Stimulated activated memory B cell treated with anti-CD40 and anti-IgM and Interleukin-4, amounts not matched to agents 10 μg/mL and 1 μg/mL and 100 μg/mL, for 72 hours (primary cell): ENCODE measurements at regions not wholly inside any gene's neighbourhood (a gene's known extent, or its start where the extent isn't known, plus 50 kb on each side); places are given as distances from the start of the nearest gene placed in this dataset.
"Not testable (repeated sequence)": the region's sequence is repeated elsewhere in the genome, so short reads cannot be mapped to it uniquely, and the experiment has no call there.

Experiments
- ATAC-seq: fragments of 150-1000 bp; cut with Tn5 transposase; 2 replicates; pipeline ENCODE4 v1.10.0; 2021
- H3K27ac Mint-ChIP-seq: one replicate; pipeline ENCODE4 v1.8.0; 2022; ENCODE audit warnings: mild to moderate bottlenecking, mixed read lengths
- H3K27me3 Mint-ChIP-seq: one replicate; pipeline ENCODE4 v1.8.0; 2022; ENCODE audit warnings: mixed read lengths
- H3K36me3 Mint-ChIP-seq: one replicate; pipeline ENCODE4 v1.8.0; 2022; ENCODE audit warnings: mixed read lengths
- H3K4me1 Mint-ChIP-seq: one replicate; pipeline ENCODE4 v1.8.0; 2022; ENCODE audit warnings: mixed read lengths
- H3K4me3 Mint-ChIP-seq: one replicate; pipeline ENCODE4 v1.8.0; 2022; ENCODE audit warnings: mild to moderate bottlenecking, moderate library complexity, mixed read lengths
- H3K9me3 Mint-ChIP-seq: one replicate; pipeline ENCODE4 v1.8.0; 2022; ENCODE audit warnings: mixed read lengths

- Mint-ChIP-seq H3K9me3 (no peaks in the 10 kb centered on the region), H3K4me1 (peaks cover 6% of the 10 kb centered on the region), H3K36me3 (no peaks in the 10 kb centered on the region), H3K27ac (no peak overlapping the region), H3K4me3 (no peak overlapping the region), H3K27me3 (peaks cover 19% of the 10 kb centered on the region)
- ATAC-seq: peak; percentile 40
Measured at GRCh38 chr9:21710548-21711191, 91.8 kb upstream of the MTAP start.

DNA sequence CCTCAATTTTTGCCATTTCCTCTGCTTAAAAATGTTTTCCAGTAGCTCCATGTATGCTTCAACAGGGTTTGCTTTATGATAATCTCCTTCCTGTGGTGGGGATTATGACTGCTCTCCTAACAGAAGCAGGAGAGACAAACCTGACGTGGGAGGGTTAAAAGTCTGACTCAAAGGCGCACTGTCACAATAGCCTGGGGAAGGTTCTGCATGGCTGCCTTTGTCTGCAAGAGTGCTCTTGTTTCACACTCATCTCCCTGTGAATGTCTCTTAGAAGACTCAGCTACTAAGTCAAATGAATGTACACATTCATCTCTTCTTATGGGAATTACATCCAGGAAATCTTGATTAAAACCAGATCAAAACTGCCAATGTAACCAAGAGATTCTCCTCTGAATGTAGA, 90.9 kb upstream of the MTAP start:
- H3K9me3 Mint-ChIP-seq: no peaks in the 10 kb centered on the region
- no peaks in the 10 kb centered on the region for H3K36me3 Mint-ChIP-seq
- H3K27ac Mint-ChIP-seq: no peak overlapping the region
- peaks cover 6% of the 10 kb centered on the region for H3K4me1 Mint-ChIP-seq
- peaks cover 20% of the 10 kb centered on the region for H3K27me3 Mint-ChIP-seq
- H3K4me3 Mint-ChIP-seq: no peak overlapping the region
- ATAC-seq: peak; percentile 53

DNA sequence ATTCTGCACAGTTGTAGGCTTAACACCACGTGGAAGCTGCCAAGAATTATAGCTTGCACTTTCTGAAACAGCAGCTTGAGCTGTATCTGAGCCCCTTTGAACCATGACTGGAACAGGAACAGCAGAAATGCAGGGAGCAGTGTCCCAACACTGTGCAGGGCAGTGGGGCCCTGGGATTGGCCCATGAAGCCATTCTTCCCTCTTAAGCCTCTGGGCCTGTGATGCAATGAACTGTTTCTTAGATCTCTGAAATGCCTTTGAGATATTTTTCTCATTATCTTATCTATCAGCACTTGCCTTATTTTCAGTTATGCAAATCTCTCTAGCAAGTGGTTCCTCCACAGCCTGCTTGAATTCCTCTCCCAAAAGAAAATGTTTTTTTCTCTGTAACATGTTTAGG, 87.0 kb upstream of the MTAP start:
- Mint-ChIP-seq H3K36me3 (no peaks in the 10 kb centered on the region), H3K4me3 (no peak overlapping the region), H3K27me3 (peaks cover 19% of the 10 kb centered on the region), H3K9me3 (no peaks in the 10 kb centered on the region), H3K27ac (no peak overlapping the region), H3K4me1 (no peaks in the 10 kb centered on the region)
- no peak for ATAC-seq

DNA sequence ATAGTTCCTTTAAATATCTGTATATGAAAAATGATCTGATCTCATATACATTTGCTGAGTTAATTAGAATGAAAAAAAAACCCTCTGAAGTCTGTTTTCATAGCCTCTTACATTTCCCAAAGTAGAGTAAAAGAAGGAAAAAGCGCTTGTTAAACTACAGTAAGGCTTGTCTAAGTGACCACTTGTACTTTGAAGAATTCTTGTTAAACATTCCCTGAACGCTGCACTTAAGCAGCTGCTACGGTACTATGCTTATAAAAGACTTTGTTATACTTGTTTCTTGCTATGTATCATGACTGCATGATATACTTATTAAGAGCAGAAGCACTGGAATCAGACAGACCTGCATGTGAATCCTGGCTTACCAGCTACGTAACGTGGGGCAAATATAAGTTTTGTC, 81.7 kb upstream of the MTAP start:
- peaks cover 38% of the 10 kb centered on the region for H3K27me3 Mint-ChIP-seq

DNA sequence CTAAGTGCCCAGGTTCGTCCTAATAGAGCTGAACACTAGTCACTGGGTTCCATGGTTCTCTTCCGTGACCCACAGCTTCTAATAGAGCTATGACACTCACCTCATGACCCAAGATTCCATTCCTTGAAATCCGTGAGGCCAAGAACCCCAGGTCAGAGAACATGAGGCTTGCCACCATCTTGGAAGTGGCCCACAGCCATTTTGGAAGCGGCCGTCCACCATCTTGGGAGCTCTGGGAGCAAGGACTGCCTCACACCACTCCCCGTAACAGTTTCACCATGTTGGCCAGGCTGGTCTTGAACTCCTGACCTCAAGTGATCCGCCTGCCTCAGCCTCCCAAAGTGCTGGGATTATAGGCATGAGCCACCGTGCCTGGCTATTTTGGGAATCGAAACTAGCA, 75.0 kb upstream of the MTAP start:
- not testable (repeated sequence) for H3K27ac Mint-ChIP-seq, H3K9me3 Mint-ChIP-seq, H3K36me3 Mint-ChIP-seq, H3K4me1 Mint-ChIP-seq, H3K4me3 Mint-ChIP-seq, ATAC-seq
- H3K27me3 Mint-ChIP-seq: peaks cover 19% of the 10 kb centered on the region

More for the DNA sequence above, 81.7 kb upstream of the MTAP start:
- Mint-ChIP-seq H3K4me1 (no peaks in the 10 kb centered on the region), H3K9me3 (no peaks in the 10 kb centered on the region), H3K4me3 (no peak overlapping the region), H3K36me3 (no peaks in the 10 kb centered on the region), H3K27ac (no peak overlapping the region)
- ATAC-seq: no peak

- Mint-ChIP-seq H3K9me3 (no peaks in the 10 kb centered on the region), H3K4me1 (no peaks in the 10 kb centered on the region)
Measured at GRCh38 chr9:21728781-21729180, 73.7 kb upstream of the MTAP start.

GRCh38 chr9:21729648-21730047, 72.8 kb upstream of the MTAP start:
- Mint-ChIP-seq H3K9me3 (no peaks in the 10 kb centered on the region), H3K4me3 (no peak overlapping the region), H3K27me3 (peaks cover 11% of the 10 kb centered on the region), H3K27ac (no peak overlapping the region), H3K36me3 (no peaks in the 10 kb centered on the region), H3K4me1 (no peaks in the 10 kb centered on the region)
- ATAC-seq: no peak

More at GRCh38 chr9:21728781-21729180, 73.7 kb upstream of the MTAP start:
- Mint-ChIP-seq H3K36me3 (no peaks in the 10 kb centered on the region), H3K4me3 (no peak overlapping the region), H3K27ac (no peak overlapping the region), H3K27me3 (peaks cover 19% of the 10 kb centered on the region)
- ATAC-seq: no peak

DNA sequence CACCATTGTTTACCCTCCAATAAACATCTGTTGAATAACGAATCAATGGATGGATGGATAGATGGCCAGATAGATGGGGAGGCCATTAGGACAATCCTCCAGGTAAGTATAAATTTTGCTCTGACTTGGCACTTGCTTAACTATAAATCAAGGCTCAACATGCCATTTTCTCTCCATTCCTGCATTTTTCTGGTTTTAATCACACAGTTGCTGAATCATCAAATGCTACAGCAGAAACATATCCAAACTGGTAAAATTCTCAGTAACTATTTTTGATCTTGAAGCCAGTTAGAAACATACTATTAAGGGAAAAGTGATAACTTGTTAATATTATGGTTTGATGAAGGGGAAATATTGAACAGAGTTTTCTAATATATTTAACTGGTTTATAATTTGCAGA, 71.5 kb upstream of the MTAP start:
- Mint-ChIP-seq H3K4me1 (no peaks in the 10 kb centered on the region), H3K36me3 (no peaks in the 10 kb centered on the region), H3K27ac (no peak overlapping the region), H3K27me3 (no peaks in the 10 kb centered on the region), H3K4me3 (no peak overlapping the region), H3K9me3 (no peaks in the 10 kb centered on the region)
- no peak for ATAC-seq

DNA sequence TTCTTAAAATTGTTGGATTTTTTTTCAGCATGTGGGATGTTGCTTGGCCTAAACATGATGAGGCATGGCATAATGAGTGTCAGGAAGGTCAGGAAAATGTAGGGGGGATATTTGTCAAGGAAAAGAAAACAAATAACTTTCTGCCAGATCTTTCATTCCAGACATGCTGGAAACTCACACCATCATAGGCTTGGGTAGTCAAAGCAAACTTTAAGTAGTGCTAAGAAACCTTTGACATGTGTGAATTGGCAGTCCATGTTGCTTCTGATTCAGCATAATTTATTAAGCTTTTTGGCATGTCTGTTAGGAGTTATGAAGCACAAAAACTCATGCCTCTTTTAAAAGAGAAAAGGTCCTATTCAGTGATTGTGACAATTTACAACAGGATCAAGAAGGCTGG, 61.3 kb upstream of the MTAP start:
- H3K4me3 Mint-ChIP-seq: no peak overlapping the region
- no peak for ATAC-seq
- H3K27ac Mint-ChIP-seq: no peak overlapping the region
- no peaks in the 10 kb centered on the region for H3K4me1 Mint-ChIP-seq
- peaks cover 13% of the 10 kb centered on the region for H3K27me3 Mint-ChIP-seq
- H3K9me3 Mint-ChIP-seq: no peaks in the 10 kb centered on the region
- H3K36me3 Mint-ChIP-seq: no peaks in the 10 kb centered on the region

DNA sequence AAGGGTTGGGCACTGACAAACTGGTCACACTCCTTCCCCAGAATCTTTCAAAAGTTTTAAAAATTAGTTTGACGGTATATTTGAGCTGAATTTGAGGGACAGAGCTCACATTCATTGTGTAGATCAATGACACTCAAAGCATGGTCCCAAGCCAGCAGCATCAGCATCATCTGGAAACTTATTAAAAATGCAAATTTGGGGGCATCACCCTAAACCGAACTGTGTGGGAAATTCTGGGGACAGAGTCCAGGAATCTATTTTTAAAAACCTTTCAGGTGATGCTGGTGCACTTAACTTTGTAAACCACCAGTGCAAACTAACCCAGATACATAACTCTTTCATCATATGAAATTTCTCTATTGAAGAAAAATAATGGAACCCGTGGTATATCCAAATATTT, 58.1 kb upstream of the MTAP start:
- Mint-ChIP-seq H3K4me3 (no peak overlapping the region), H3K4me1 (no peaks in the 10 kb centered on the region), H3K9me3 (no peaks in the 10 kb centered on the region), H3K27ac (no peak overlapping the region), H3K27me3 (peaks cover 27% of the 10 kb centered on the region), H3K36me3 (no peaks in the 10 kb centered on the region)
- ATAC-seq: no peak

DNA sequence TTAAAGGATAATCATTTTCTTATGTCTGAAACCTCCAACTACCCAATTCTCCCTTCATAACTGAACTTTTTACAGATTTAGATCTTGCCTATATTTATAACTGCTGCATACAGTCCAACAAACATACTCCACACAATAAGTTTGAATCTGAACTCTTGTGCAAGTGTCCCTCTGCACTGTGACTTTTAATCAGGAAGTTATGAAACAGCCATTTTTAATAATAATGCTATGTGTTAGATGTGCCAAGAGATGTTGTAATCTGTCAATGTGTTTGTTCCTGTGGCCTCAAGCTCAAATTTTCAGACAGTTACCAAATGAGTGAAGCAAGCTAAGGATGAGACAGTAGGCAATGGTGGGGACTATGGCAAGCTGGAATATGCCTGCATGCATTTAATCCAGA, 57.6 kb upstream of the MTAP start:
- ATAC-seq: no peak
- Mint-ChIP-seq H3K4me1 (no peaks in the 10 kb centered on the region), H3K27ac (no peak overlapping the region), H3K27me3 (peaks cover 27% of the 10 kb centered on the region), H3K9me3 (no peaks in the 10 kb centered on the region), H3K4me3 (no peak overlapping the region), H3K36me3 (no peaks in the 10 kb centered on the region)

DNA sequence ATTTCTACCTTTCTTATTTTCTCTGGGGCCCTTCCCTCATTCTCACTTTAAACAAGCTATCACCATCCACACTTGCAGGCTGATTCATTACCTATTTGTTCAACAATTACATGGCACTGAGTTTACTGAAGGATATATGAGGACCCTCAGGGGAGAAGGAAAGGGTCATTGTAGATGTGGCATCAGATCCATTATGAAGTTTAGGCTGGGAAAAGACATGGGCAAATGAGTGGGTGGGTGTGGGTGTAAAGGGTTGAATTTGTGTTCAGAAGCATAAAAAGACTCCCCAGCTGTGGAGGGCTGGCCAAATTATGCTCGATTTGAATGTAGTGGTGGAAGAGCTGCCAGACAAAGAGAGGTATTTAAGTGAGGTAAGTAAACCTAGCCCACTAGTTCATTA, 55.9 kb upstream of the MTAP start:
- H3K36me3 Mint-ChIP-seq: no peaks in the 10 kb centered on the region
- no peak for ATAC-seq
- H3K4me3 Mint-ChIP-seq: no peak overlapping the region
- H3K27ac Mint-ChIP-seq: no peak overlapping the region
- H3K27me3 Mint-ChIP-seq: peaks cover 27% of the 10 kb centered on the region
- no peaks in the 10 kb centered on the region for H3K9me3 Mint-ChIP-seq
- H3K4me1 Mint-ChIP-seq: no peaks in the 10 kb centered on the region

DNA sequence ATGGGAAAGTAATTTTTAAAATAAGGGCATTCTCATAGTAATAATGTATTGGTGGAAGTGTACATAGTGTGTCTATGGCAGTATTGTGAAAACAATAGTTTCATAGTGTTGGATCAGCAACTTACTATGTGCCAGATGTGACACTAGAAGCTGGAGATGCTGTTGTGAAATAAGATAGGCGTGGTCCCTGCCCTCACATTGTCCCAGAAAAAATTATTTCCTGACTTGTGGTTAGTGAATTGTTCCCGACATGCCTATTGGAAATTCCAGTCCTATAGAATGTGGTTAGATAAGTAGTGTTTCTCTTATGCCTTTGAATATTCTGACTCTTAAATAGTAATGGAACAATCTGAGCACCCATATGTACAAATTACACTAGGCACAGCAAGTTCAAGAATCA, 55.3 kb upstream of the MTAP start:
- Mint-ChIP-seq H3K4me1 (no peaks in the 10 kb centered on the region), H3K4me3 (no peak overlapping the region), H3K36me3 (no peaks in the 10 kb centered on the region), H3K27me3 (peaks cover 22% of the 10 kb centered on the region), H3K9me3 (no peaks in the 10 kb centered on the region), H3K27ac (no peak overlapping the region)
- no peak for ATAC-seq

DNA sequence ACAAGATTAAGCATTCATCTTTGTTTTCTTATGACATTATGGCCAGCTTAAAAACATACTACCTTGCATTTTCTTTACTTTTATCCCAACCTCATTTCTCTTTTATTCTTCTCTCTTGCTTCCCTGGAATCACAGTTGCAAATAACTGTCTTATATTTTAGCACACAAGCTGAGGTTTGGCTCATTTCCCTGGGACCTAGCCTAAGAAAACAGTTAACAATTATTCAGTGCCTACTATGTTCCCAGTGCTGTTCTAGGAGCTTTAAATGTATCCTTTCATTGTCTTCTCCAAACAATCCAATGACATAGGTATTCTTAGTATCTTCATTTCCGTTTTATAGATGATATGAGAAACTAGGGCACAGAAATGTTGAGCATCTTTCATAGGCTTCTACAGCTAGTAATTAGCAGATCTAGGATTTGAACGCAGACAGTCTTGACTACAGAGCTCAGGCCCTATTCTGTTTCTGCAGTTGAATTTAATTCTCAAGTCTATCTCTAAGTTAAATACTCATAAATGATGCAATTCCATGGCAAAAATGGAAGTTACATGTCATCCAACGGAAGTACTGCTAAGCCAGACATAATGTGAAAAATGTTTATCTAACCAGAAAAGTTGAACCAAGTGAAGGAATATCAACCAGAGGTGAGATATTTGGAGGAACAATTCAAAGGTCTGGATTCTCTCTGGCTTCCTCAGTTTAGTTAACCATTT, 52.3 kb upstream of the MTAP start:
- no peaks in the 10 kb centered on the region for H3K36me3 Mint-ChIP-seq
- no peak overlapping the region for H3K4me3 Mint-ChIP-seq
- peaks cover 15% of the 10 kb centered on the region for H3K27me3 Mint-ChIP-seq
- H3K9me3 Mint-ChIP-seq: no peaks in the 10 kb centered on the region
- H3K4me1 Mint-ChIP-seq: no peaks in the 10 kb centered on the region
- H3K27ac Mint-ChIP-seq: no peak overlapping the region
- no peak for ATAC-seq

GRCh38 chr9:21751998-21752397, 50.4 kb upstream of the MTAP start:
- Mint-ChIP-seq H3K9me3 (no peaks in the 10 kb centered on the region), H3K27me3 (peaks cover 8% of the 10 kb centered on the region), H3K4me3 (no peak overlapping the region), H3K36me3 (no peaks in the 10 kb centered on the region), H3K4me1 (no peaks in the 10 kb centered on the region), H3K27ac (no peak overlapping the region)
- no peak for ATAC-seq
